Hepatocyte (in vitro differentiated cells): ENCODE measurements at regions not wholly inside any gene's neighbourhood (a gene's known extent, or its start where the extent isn't known, plus 50 kb on each side); places are given as distances from the start of the nearest gene placed in this dataset.

Experiments used
- CTCF ChIP-seq: fragments of 200-600 bp; sonication (generic); IDR thresholded peaks from 2 replicates; pipeline ENCODE4 v1.5.1; 2016; ENCODE audit warnings: antibody characterized with exemption, mild to moderate bottlenecking; ENCODE audit not compliant: poor library complexity
- EZH2 ChIP-seq: fragments of 200-600 bp; sonication (generic); IDR thresholded peaks from 2 replicates; pipeline ENCODE4 v1.6.1; 2016; ENCODE audit warnings: antibody characterized with exemption, mild to moderate bottlenecking, borderline replicate concordance
- EZH2phosphoT487 ChIP-seq: fragments of 200-600 bp; sonication (generic); IDR thresholded peaks from one replicate; pipeline ENCODE4 v1.6.1; 2018; ENCODE audit warnings: antibody characterized with exemption, mild to moderate bottlenecking, low read depth, moderate library complexity; ENCODE audit not compliant: unreplicated experiment, severe bottlenecking

GRCh38 chr13:24606486-24607170, 73.6 kb upstream of the ATP12A start:
- TF ChIP-seq CTCF (no peak), EZH2 (no peak), EZH2phosphoT487 (no peak)
